IgD-negative memory B cell (primary cell): ENCODE measurements at regions not wholly inside any gene's neighbourhood (a gene's known extent, or its start where the extent isn't known, plus 50 kb on each side); places are given as distances from the start of the nearest gene placed in this dataset.

Source experiments
- H3K27ac Mint-ChIP-seq, 3 donors: one replicate each; pipeline ENCODE4 v1.8.0; 2020 to 2022; ENCODE audit warnings: mild to moderate bottlenecking in 3 of 3, mixed read lengths in 3 of 3, moderate library complexity in 1 of 3
- H3K27me3 Mint-ChIP-seq: one replicate; pipeline ENCODE4 v1.8.0; 2021; ENCODE audit warnings: mixed read lengths
- H3K36me3 Mint-ChIP-seq: one replicate; pipeline ENCODE4 v1.8.0; 2020; ENCODE audit warnings: mild to moderate bottlenecking, mixed read lengths
- H3K4me1 Mint-ChIP-seq, 3 donors: one replicate each; pipeline ENCODE4 v1.8.0; 2020 to 2022; ENCODE audit warnings: mixed read lengths in 3 of 3, mild to moderate bottlenecking in 1 of 3
- H3K4me3 Mint-ChIP-seq, 4 donors: one replicate each; pipeline ENCODE4 v1.8.0; 2020 to 2022; ENCODE audit warnings: mild to moderate bottlenecking in 4 of 4, mixed read lengths in 4 of 4, moderate library complexity in 3 of 4
- H3K9me3 Mint-ChIP-seq, 3 donors: one replicate each; pipeline ENCODE4 v1.8.0; 2020 to 2021; ENCODE audit warnings: mixed read lengths in 3 of 3, mild to moderate bottlenecking in 1 of 3

GRCh38 chr3:180516368-180516767 lies 85.6 kb upstream of the TTC14 start:
- no peaks in the 10 kb centered on the region for H3K4me1 Mint-ChIP-seq
- H3K4me3 Mint-ChIP-seq = no peak overlapping the region
- H3K27me3 Mint-ChIP-seq = peaks cover 2% of the 10 kb centered on the region
- no peak overlapping the region for H3K27ac Mint-ChIP-seq
- H3K9me3 Mint-ChIP-seq = peaks cover 0 to 16% (median 3%) of the 10 kb centered on the region in 3 donors
- H3K36me3 Mint-ChIP-seq = no peaks in the 10 kb centered on the region

DNA sequence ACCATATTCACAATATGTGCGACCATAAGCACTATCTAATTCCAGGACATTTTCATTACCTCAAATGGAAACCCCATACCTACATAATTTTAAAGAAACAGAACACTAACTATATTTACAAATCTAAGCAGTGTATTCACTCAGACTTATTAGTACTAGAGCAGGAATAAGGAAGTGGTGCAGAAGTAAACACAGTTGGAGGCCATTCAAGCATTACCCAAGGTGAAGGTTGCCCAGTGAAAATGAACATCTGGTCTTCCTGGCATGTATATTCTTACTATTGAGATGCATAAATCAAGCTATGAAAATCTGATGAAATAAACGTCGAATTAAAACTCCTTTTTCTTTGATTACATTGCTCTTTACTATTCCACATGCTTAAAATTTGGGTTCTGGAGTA lies 78.9 kb upstream of the TTC14 start:
- Mint-ChIP-seq H3K27me3 (peaks cover 6% of the 10 kb centered on the region), H3K9me3 (peaks cover 0 to 22% (median 9%) of the 10 kb centered on the region in 3 donors), H3K4me3 (no peak overlapping the region), H3K36me3 (no peaks in the 10 kb centered on the region), H3K27ac (no peak overlapping the region), H3K4me1 (no peaks in the 10 kb centered on the region)

DNA sequence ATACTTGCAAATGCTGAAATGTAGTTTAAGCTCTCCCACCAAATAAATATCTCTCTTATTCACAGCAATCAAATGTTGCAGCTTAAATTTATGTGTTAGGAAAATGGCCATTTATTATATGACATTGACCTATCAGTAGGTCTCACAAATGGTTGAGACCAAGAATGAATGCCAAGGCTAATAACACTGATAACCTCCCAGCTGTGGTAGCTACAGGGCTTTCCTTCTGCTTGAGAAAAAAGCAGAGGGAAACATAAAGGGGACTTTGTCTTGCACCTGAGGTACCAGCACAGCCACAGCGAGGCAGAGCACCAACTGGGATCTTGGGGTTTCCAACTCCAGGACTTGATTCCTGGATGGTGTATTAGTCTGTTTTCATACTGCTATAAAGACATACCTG lies 73.1 kb upstream of the TTC14 start:
- no peaks in the 10 kb centered on the region for H3K36me3 Mint-ChIP-seq
- H3K27ac Mint-ChIP-seq = no peak overlapping the region
- peaks cover 4% of the 10 kb centered on the region for H3K27me3 Mint-ChIP-seq
- no peak overlapping the region for H3K4me3 Mint-ChIP-seq
- peaks cover 0 to 6% (median 0%) of the 10 kb centered on the region in 3 donors for H3K9me3 Mint-ChIP-seq
- no peaks in the 10 kb centered on the region for H3K4me1 Mint-ChIP-seq

DNA sequence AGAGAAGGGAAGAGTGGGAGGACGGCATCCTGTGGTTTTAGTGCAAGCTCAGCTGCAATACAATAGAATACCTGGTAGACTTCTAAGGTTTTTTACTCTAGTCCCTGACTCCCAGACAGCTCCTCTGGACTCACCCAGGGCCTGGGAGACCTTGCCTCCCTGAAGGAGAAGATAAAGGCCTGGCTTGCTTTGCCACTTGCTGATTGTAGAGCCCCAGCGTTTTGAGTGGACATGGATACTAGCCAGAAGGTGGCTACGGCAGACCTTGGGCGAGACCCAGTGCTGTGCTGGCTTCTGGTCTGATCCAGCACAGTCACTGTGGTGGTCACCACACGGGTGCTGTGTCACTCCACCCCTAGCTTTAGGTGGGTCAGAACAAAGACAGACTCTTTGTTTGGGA lies 72.2 kb upstream of the TTC14 start:
- Mint-ChIP-seq H3K36me3 (no peaks in the 10 kb centered on the region), H3K27ac (no peak overlapping the region), H3K9me3 (peaks cover 0 to 6% (median 0%) of the 10 kb centered on the region in 3 donors), H3K27me3 (peaks cover 4% of the 10 kb centered on the region), H3K4me1 (no peaks in the 10 kb centered on the region), H3K4me3 (no peak overlapping the region)

DNA sequence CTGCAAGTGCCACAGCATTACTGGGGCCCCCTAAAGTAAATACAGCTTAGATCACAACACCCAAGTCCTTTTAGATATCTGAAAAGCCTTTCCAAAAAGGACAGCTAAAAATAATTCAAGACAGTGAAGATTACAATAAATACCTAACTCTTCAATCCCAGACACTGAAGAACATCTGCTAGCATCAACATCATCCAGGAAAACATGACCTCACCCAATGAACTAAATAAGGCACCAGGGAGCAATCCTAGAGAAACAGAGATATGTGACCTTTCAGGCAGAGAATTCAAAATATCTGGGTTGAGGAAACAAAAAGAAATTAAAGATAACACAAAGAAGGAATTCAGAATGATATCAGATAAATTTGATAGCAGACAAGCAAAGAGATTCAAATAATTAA lies 71.7 kb upstream of the TTC14 start:
- Mint-ChIP-seq H3K27ac (no peak overlapping the region), H3K36me3 (no peaks in the 10 kb centered on the region), H3K4me1 (no peaks in the 10 kb centered on the region), H3K4me3 (no peak overlapping the region), H3K27me3 (peaks cover 4% of the 10 kb centered on the region), H3K9me3 (peaks cover 0 to 6% (median 0%) of the 10 kb centered on the region in 3 donors)

- Mint-ChIP-seq H3K27me3 (no peaks in the 10 kb centered on the region), H3K4me1 (no peaks in the 10 kb centered on the region), H3K9me3 (peaks cover 0 to 3% (median 0%) of the 10 kb centered on the region in 3 donors), H3K27ac (no peak overlapping the region), H3K36me3 (no peaks in the 10 kb centered on the region), H3K4me3 (no peak overlapping the region)
Measured at GRCh38 chr3:180531303-180532278, 70.4 kb upstream of the TTC14 start.

GRCh38 chr3:180534828-180535227 lies 67.1 kb upstream of the TTC14 start:
- peaks cover 3 to 10% (median 5%) of the 10 kb centered on the region in 3 donors for H3K9me3 Mint-ChIP-seq
- no peak overlapping the region for H3K4me3 Mint-ChIP-seq
- no peak overlapping the region for H3K27ac Mint-ChIP-seq
- H3K36me3 Mint-ChIP-seq = no peaks in the 10 kb centered on the region
- H3K4me1 Mint-ChIP-seq = no peaks in the 10 kb centered on the region
- H3K27me3 Mint-ChIP-seq = no peaks in the 10 kb centered on the region

- Mint-ChIP-seq H3K27ac (no peak overlapping the region), H3K36me3 (no peaks in the 10 kb centered on the region), H3K9me3 (peaks cover 3 to 10% (median 5%) of the 10 kb centered on the region in 3 donors), H3K4me3 (no peak overlapping the region), H3K4me1 (no peaks in the 10 kb centered on the region), H3K27me3 (no peaks in the 10 kb centered on the region)
Measured at GRCh38 chr3:180538493-180538892, 63.5 kb upstream of the TTC14 start.

DNA sequence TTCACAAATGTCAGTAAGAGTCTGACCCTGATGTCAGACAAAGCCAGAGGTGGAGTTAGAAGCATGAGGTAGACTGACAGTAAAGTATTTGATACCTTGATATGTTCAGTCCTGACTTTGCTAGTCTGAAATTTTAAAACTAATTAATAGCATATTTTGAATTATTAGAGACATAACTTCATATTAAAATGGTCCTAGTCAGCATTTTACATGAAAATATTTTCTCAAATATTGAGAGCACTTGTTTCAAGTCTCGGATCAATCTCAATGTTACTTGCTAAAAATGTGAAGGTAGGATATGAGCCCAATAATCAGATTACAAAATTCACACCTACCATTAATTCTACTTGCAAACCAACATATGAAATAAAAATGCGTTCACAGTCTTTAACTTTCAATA lies 58.1 kb upstream of the TTC14 start:
- no peaks in the 10 kb centered on the region for H3K36me3 Mint-ChIP-seq
- no peak overlapping the region for H3K4me3 Mint-ChIP-seq
- H3K27ac Mint-ChIP-seq = no peak overlapping the region
- H3K9me3 Mint-ChIP-seq = no peaks in the 10 kb centered on the region
- H3K27me3 Mint-ChIP-seq = no peaks in the 10 kb centered on the region
- H3K4me1 Mint-ChIP-seq = no peaks in the 10 kb centered on the region

DNA sequence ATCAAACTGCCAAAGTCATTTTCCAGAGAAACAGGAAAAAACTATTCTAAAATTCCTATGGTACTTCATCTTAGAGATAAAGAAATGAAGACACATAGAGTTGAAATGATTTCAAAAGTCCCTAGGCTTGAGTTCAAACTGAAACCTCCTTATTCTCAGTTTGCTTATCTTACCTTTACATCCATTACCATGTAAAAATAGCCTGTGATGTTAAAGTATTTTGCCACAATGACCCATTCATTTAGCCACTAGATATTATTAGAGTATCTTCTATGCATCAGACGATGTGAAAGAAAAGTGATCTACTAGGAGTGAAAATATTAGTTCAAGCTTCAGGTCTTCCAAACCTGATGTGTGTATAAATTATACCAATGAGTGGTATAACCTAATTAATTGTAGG lies 55.1 kb upstream of the TTC14 start:
- Mint-ChIP-seq H3K4me3 (no peak overlapping the region), H3K27me3 (no peaks in the 10 kb centered on the region), H3K4me1 (no peaks in the 10 kb centered on the region), H3K27ac (no peak overlapping the region), H3K36me3 (no peaks in the 10 kb centered on the region), H3K9me3 (no peaks in the 10 kb centered on the region)

DNA sequence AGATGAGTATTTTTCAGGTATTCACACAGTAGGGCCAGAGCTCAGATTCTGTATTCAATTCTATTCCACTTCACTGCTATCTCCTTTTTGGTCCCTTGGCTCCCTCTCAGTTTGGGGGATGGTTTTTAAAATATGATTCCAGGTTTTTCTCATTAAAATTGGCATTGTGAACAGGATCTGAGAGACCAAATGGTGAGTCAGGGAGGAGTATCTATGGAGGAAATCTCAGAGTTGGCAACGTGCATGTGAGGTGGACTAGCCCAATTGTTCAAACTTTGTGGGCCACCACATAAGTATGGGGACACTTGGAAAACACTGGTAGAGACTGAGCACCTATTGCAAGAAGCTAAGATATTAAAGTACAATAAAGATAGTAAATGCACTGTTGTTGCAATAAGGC lies 53.9 kb upstream of the TTC14 start:
- H3K36me3 Mint-ChIP-seq = no peaks in the 10 kb centered on the region
- H3K4me3 Mint-ChIP-seq = no peak overlapping the region
- H3K27me3 Mint-ChIP-seq = no peaks in the 10 kb centered on the region
- H3K27ac Mint-ChIP-seq = no peak overlapping the region
- no peaks in the 10 kb centered on the region for H3K4me1 Mint-ChIP-seq
- H3K9me3 Mint-ChIP-seq = no peaks in the 10 kb centered on the region
